ENCODE measurements at regions not wholly inside any gene's neighbourhood (a gene's known extent, or its start where the extent isn't known, plus 50 kb on each side); places are given as distances from the start of the nearest gene placed in this dataset.
"Not testable (repeated sequence)": the region's sequence is repeated elsewhere in the genome, so short reads cannot be mapped to it uniquely, and the experiment has no call there.

DNA sequence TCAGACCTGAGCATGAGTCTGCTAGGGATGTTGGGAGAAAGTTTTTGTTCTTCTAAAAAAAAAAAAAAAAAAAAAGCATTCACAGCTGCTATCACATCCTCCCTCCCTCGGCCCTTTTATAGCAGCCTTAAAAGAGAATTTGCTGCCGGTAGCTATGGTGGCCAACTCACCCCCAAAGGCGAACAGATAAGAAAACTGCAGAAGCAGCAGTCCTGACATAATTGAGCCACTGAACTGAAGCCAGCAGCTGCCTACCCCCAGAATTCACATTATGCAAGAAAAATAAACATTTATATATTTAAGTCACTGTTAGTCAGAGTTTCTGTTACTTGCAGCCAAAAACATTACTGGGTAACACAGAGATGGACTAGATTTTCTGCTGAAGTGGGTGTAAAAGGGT is 124.3 kb upstream of the SMARCA2 start:
- H3K27me3 Mint-ChIP-seq (ENCODE audit: insufficient read depth, low read depth, poor library complexity), result no peaks in the 10 kb centered on the region
- 0 out of 2 replicates have a peak, but pooled peaks cover 3% of the 10 kb centered on the region for H3K9me2 ChIP-seq (ENCODE audit: insufficient read depth)
- H3K4me3 Mint-ChIP-seq, result no peak overlapping the region
- H3K27ac Mint-ChIP-seq, result no peak overlapping the region
- H3K4me1 ChIP-seq (ENCODE audit: insufficient read depth), result no peaks in the 10 kb centered on the region
- no peaks in the 10 kb centered on the region for H3K27me3 ChIP-seq (ENCODE audit: insufficient read depth)
- no peak for ATAC-seq
- H3K27ac ChIP-seq (ENCODE audit: low read depth), result no peak overlapping the region
- no peak for DNase-seq (ENCODE audit: low spot score)
- no peak overlapping the region for H3K4me2 ChIP-seq
- no peaks in the 10 kb centered on the region for H3K79me2 ChIP-seq (replicated peaks; ENCODE audit: insufficient read depth)
- no peaks in the 10 kb centered on the region for H3K36me3 ChIP-seq (ENCODE audit: insufficient read depth)
- no peaks in the 10 kb centered on the region for H4K20me1 ChIP-seq (replicated peaks; ENCODE audit: insufficient read depth)
- H3F3A ChIP-seq (replicated peaks; ENCODE audit: low read depth), result no peaks in the 10 kb centered on the region
- no peak for TF ChIP-seq EZH2phosphoT487 (IDR thresholded peaks at IDR 0.05; ENCODE audit: unreplicated experiment)
- no peak for TF ChIP-seq EZH2 (IDR thresholded peaks at IDR 0.05; ENCODE audit: low read depth, unreplicated experiment)
- no peaks in the 10 kb centered on the region for H3K9me3 Mint-ChIP-seq
- H3K4me3 ChIP-seq, result no peak overlapping the region
- H3K36me3 Mint-ChIP-seq (ENCODE audit: low read depth), result no peaks in the 10 kb centered on the region
- H2AFZ ChIP-seq, result no peak overlapping the region
- no peaks in the 10 kb centered on the region; the same call in 2 of the 3 replicates for H3K4me1 Mint-ChIP-seq

GRCh38 chr9:1903080-1903704 is 112.0 kb upstream of the SMARCA2 start:
- H3K9me2 ChIP-seq (ENCODE audit: insufficient read depth); DNase-seq (ENCODE audit: low spot score); H3K27ac ChIP-seq (ENCODE audit: low read depth); H3K36me3 ChIP-seq (ENCODE audit: insufficient read depth); H3K4me2 ChIP-seq; H2AFZ ChIP-seq; H3K27me3 Mint-ChIP-seq (ENCODE audit: insufficient read depth, low read depth, poor library complexity); H3F3A ChIP-seq (replicated peaks; ENCODE audit: low read depth); H3K27me3 ChIP-seq (ENCODE audit: insufficient read depth); H3K27ac Mint-ChIP-seq; H3K4me3 ChIP-seq; H3K4me1 Mint-ChIP-seq; H3K4me1 ChIP-seq (ENCODE audit: insufficient read depth); H3K79me2 ChIP-seq (replicated peaks; ENCODE audit: insufficient read depth); H3K4me3 Mint-ChIP-seq; ATAC-seq; H4K20me1 ChIP-seq (replicated peaks; ENCODE audit: insufficient read depth): not testable (repeated sequence)
- peaks cover 30% of the 10 kb centered on the region for H3K36me3 Mint-ChIP-seq (ENCODE audit: low read depth)
- peaks cover 57% of the 10 kb centered on the region for H3K9me3 Mint-ChIP-seq

DNA sequence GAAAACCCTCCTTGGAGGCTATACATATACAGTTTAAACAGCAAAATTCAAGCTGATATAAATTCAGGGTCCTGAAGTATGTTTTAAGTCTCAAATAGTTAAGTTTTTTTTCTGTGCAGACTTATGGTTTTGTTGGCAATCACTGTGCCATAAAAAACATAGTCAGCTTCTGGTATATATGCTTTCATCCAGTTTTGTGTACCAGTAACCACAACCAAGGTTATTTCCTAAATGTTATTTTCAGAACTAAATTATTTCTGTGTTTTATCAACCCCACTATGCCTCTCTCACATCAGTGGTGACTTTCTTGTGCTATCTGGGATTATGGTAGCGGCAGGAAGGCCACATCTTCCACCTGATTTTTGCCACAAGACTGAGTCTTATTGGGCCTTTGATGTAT is 107.7 kb upstream of the SMARCA2 start:
- Mint-ChIP-seq H3K4me3 (no peak overlapping the region), H3K9me3 (peaks cover 28% of the 10 kb centered on the region), H3K36me3 (ENCODE audit: low read depth) (peaks cover 19% of the 10 kb centered on the region), H3K27me3 (ENCODE audit: insufficient read depth, low read depth, poor library complexity) (peaks cover 3% of the 10 kb centered on the region), H3K4me1 (peaks cover 10% of the 10 kb centered on the region; the same call in 2 of the 3 replicates), H3K27ac (no peak overlapping the region)
- DNase-seq (ENCODE audit: low spot score) (no peak), ATAC-seq (no peak)
- peaks cover 11% of the 10 kb centered on the region; the same call in 1 of the 2 replicates for H3K4me1 ChIP-seq (ENCODE audit: insufficient read depth)
- peaks cover 7% of the 10 kb centered on the region; the same call in 1 of the 2 replicates for H3K36me3 ChIP-seq (ENCODE audit: insufficient read depth)
- H4K20me1 ChIP-seq (replicated peaks; ENCODE audit: insufficient read depth), result no peaks in the 10 kb centered on the region
- H3F3A ChIP-seq (replicated peaks; ENCODE audit: low read depth), result no peaks in the 10 kb centered on the region
- H3K4me3 ChIP-seq, result no peak overlapping the region
- peaks cover 7% of the 10 kb centered on the region for H3K9me2 ChIP-seq (ENCODE audit: insufficient read depth)
- no peaks in the 10 kb centered on the region for H3K79me2 ChIP-seq (replicated peaks; ENCODE audit: insufficient read depth)
- H3K27me3 ChIP-seq (ENCODE audit: insufficient read depth), result no peaks in the 10 kb centered on the region
- H2AFZ ChIP-seq, result no peak overlapping the region
- H3K4me2 ChIP-seq, result no peak overlapping the region
- H3K27ac ChIP-seq (ENCODE audit: low read depth), result no peak overlapping the region
- no peak for TF ChIP-seq EZH2 (IDR thresholded peaks at IDR 0.05; ENCODE audit: low read depth, unreplicated experiment)
- TF ChIP-seq STAT1 (IDR thresholded peaks at IDR 0.05; ENCODE audit: unreplicated experiment), result no peak
- TF ChIP-seq ZNF331 (CRISPR knock-in tag; IDR thresholded peaks at IDR 0.05; ENCODE audit: low read depth), result no peak
- TF ChIP-seq ETS1 (IDR thresholded peaks at IDR 0.05), result no peak
- TF ChIP-seq REST (IDR thresholded peaks at IDR 0.05; ENCODE audit: unreplicated experiment), result no peak
- no peak for TF ChIP-seq EZH2phosphoT487 (IDR thresholded peaks at IDR 0.05; ENCODE audit: unreplicated experiment)
- no peak for TF ChIP-seq ZNF114 (CRISPR knock-in tag; IDR thresholded peaks at IDR 0.05)
- TF ChIP-seq, protein P1, sequence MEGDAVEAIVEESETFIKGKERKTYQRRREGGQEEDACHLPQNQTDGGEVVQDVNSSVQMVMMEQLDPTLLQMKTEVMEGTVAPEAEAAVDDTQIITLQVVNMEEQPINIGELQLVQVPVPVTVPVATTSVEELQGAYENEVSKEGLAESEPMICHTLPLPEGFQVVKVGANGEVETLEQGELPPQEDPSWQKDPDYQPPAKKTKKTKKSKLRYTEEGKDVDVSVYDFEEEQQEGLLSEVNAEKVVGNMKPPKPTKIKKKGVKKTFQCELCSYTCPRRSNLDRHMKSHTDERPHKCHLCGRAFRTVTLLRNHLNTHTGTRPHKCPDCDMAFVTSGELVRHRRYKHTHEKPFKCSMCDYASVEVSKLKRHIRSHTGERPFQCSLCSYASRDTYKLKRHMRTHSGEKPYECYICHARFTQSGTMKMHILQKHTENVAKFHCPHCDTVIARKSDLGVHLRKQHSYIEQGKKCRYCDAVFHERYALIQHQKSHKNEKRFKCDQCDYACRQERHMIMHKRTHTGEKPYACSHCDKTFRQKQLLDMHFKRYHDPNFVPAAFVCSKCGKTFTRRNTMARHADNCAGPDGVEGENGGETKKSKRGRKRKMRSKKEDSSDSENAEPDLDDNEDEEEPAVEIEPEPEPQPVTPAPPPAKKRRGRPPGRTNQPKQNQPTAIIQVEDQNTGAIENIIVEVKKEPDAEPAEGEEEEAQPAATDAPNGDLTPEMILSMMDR (conservative IDR thresholded peaks at IDR 0.05; ENCODE audit: low read depth in 2 of 2), result no peak
- TF ChIP-seq POLR2AphosphoS5 (IDR thresholded peaks at IDR 0.05; ENCODE audit: low read depth), result no peak

All from GM23338 (cell line).